PC-9 (cell line): ENCODE measurements at regions not wholly inside any gene's neighbourhood (a gene's known extent, or its start where the extent isn't known, plus 50 kb on each side); places are given as distances from the start of the nearest gene placed in this dataset.
"Not testable (repeated sequence)": the region's sequence is repeated elsewhere in the genome, so short reads cannot be mapped to it uniquely, and the experiment has no call there.

Source experiments
- EZH2 ChIP-seq: fragments of 200-600 bp; sonication (generic); IDR thresholded peaks from 2 replicates; pipeline ENCODE4 v1.8.0; 2017; ENCODE audit warnings: antibody characterized with exemption, low read depth
- TF ChIP-seq, protein P1 (sequence below): fragments of 200-600 bp; sonication (generic); conservative IDR thresholded peaks from 2 replicates; pipeline ENCODE4 v1.6.1; 2017; ENCODE audit warnings: mixed run types, antibody characterized with exemption, mild to moderate bottlenecking, moderate library complexity

DNA sequence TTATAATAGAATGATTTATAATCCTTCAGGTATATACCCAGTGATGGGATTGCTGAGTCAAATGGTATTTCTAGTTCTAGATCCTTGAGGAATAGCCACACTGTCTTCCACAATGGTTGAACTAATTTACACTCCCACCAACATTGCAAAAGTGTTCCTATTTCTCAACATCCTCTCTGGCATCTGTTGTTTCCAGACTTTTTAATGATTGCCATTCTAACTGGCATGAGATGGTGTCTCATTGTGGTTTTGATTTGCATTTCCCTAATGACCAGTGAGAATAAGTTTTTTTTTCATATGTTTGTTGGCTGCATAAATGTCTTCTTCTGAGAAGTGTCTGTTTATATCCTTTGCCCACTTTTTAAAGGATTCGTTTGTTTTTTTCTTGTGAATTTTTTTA, 615.1 kb downstream of the STK39 start:
- TF ChIP-seq, protein P1, sequence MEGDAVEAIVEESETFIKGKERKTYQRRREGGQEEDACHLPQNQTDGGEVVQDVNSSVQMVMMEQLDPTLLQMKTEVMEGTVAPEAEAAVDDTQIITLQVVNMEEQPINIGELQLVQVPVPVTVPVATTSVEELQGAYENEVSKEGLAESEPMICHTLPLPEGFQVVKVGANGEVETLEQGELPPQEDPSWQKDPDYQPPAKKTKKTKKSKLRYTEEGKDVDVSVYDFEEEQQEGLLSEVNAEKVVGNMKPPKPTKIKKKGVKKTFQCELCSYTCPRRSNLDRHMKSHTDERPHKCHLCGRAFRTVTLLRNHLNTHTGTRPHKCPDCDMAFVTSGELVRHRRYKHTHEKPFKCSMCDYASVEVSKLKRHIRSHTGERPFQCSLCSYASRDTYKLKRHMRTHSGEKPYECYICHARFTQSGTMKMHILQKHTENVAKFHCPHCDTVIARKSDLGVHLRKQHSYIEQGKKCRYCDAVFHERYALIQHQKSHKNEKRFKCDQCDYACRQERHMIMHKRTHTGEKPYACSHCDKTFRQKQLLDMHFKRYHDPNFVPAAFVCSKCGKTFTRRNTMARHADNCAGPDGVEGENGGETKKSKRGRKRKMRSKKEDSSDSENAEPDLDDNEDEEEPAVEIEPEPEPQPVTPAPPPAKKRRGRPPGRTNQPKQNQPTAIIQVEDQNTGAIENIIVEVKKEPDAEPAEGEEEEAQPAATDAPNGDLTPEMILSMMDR, result not testable (repeated sequence)
- not testable (repeated sequence) for TF ChIP-seq EZH2
